IPS-NIHi7 (cell line): ENCODE measurements at regions not wholly inside any gene's neighbourhood (a gene's known extent, or its start where the extent isn't known, plus 50 kb on each side); places are given as distances from the start of the nearest gene placed in this dataset.

ENCODE experiments used
- DNase-seq: peaks from one replicate; pipeline ENCODE4 v3.0.0; 2012; ENCODE audit warnings: mixed read lengths; ENCODE audit errors: extremely low spot score

GRCh38 chr16:86110726-86111125 is 211.8 kb downstream of the IRF8 start:
- no peak for DNase-seq

- DNase-seq: no peak
These were observed 213.2 kb downstream of the IRF8 start for GRCh38 chr16:86112178-86112577.

- DNase-seq: no peak
These were observed 218.3 kb downstream of the IRF8 start for GRCh38 chr16:86117235-86117634.

GRCh38 chr16:86117756-86118155 is 218.8 kb downstream of the IRF8 start:
- DNase-seq: no peak

- no peak for DNase-seq
These were observed 219.7 kb downstream of the IRF8 start for GRCh38 chr16:86118467-86119307.

- DNase-seq: no peak
These were observed 221.5 kb downstream of the IRF8 start for GRCh38 chr16:86120201-86121192.

- no peak for DNase-seq
These were observed 222.5 kb downstream of the IRF8 start for GRCh38 chr16:86121374-86122010.

GRCh38 chr16:86122681-86123342 is 223.8 kb downstream of the IRF8 start:
- DNase-seq: no peak

GRCh38 chr16:86124321-86124720 is 225.4 kb downstream of the IRF8 start:
- no peak for DNase-seq

- no peak for DNase-seq
These were observed 227.9 kb downstream of the IRF8 start for GRCh38 chr16:86126891-86127290.

- no peak for DNase-seq
These were observed 228.4 kb downstream of the IRF8 start for GRCh38 chr16:86127366-86127765.

- no peak for DNase-seq
These were observed 229.3 kb downstream of the IRF8 start for GRCh38 chr16:86128246-86128645.

- DNase-seq: no peak
These were observed 230.6 kb downstream of the IRF8 start for GRCh38 chr16:86129541-86129940.

GRCh38 chr16:86133377-86133776 is 234.4 kb downstream of the IRF8 start:
- DNase-seq: no peak

GRCh38 chr16:86133847-86134375 is 234.9 kb downstream of the IRF8 start:
- DNase-seq: no peak

- no peak for DNase-seq
These were observed 236.0 kb downstream of the IRF8 start for GRCh38 chr16:86134802-86135461.

GRCh38 chr16:86137359-86137758 is 238.4 kb downstream of the IRF8 start:
- no peak for DNase-seq

GRCh38 chr16:86138121-86139085 is 239.4 kb downstream of the IRF8 start:
- DNase-seq: no peak

GRCh38 chr16:86142801-86143236 is 243.9 kb downstream of the IRF8 start:
- DNase-seq: no peak
